ENCODE measurements at regions not wholly inside any gene's neighbourhood (a gene's known extent, or its start where the extent isn't known, plus 50 kb on each side); places are given as distances from the start of the nearest gene placed in this dataset.

- no peak for DNase-seq (ENCODE audit: low spot score)
These were observed 325.5 kb downstream of the LMX1A start for GRCh38 chr1:165031001-165031400.

GRCh38 chr1:165025805-165026204, 330.7 kb downstream of the LMX1A start:
- no peak for DNase-seq (ENCODE audit: low spot score)

GRCh38 chr1:165014753-165015152, 341.8 kb downstream of the LMX1A start:
- DNase-seq (ENCODE audit: low spot score): no peak

- DNase-seq (ENCODE audit: low spot score): no peak
These were observed 344.5 kb downstream of the LMX1A start for GRCh38 chr1:165011991-165012531.

GRCh38 chr1:165011186-165011585, 345.3 kb downstream of the LMX1A start:
- DNase-seq (ENCODE audit: low spot score): no peak

GRCh38 chr1:165010418-165011070, 346.0 kb downstream of the LMX1A start:
- DNase-seq (ENCODE audit: low spot score): no peak

GRCh38 chr1:165006831-165007230, 349.7 kb downstream of the LMX1A start:
- no peak for DNase-seq (ENCODE audit: low spot score)

GRCh38 chr1:164999146-164999545, 357.4 kb downstream of the LMX1A start:
- no peak for DNase-seq (ENCODE audit: low spot score)

- DNase-seq (ENCODE audit: low spot score): no peak
These were observed 364.7 kb downstream of the LMX1A start for GRCh38 chr1:164991763-164992314.

- no peak for DNase-seq (ENCODE audit: low spot score)
These were observed 373.4 kb downstream of the LMX1A start for GRCh38 chr1:164983023-164983650.

- DNase-seq (ENCODE audit: low spot score): no peak
These were observed 374.0 kb downstream of the LMX1A start for GRCh38 chr1:164982545-164982944.

- DNase-seq (ENCODE audit: low spot score): no peak
These were observed 379.0 kb downstream of the LMX1A start for GRCh38 chr1:164977561-164977960.

GRCh38 chr1:164971921-164972415, 384.5 kb downstream of the LMX1A start:
- DNase-seq (ENCODE audit: low spot score): no peak

GRCh38 chr1:164971391-164971790, 385.1 kb downstream of the LMX1A start:
- DNase-seq (ENCODE audit: low spot score): no peak

- DNase-seq (ENCODE audit: low spot score): no peak
These were observed 387.3 kb downstream of the LMX1A start for GRCh38 chr1:164969253-164969652.

GRCh38 chr1:164967300-164967699, 389.2 kb downstream of the LMX1A start:
- no peak for DNase-seq (ENCODE audit: low spot score)

GRCh38 chr1:164961715-164962114, 394.8 kb downstream of the LMX1A start:
- DNase-seq (ENCODE audit: low spot score): no peak

GRCh38 chr1:164958982-164959768, 397.3 kb downstream of the LMX1A start:
- DNase-seq (ENCODE audit: low spot score): no peak

- no peak for DNase-seq (ENCODE audit: low spot score)
These were observed 394.8 kb downstream of the PBX1 start for GRCh38 chr1:164953815-164954214.

GRCh38 chr1:164953098-164953497, 394.1 kb downstream of the PBX1 start:
- DNase-seq (ENCODE audit: low spot score): no peak

GRCh38 chr1:164951508-164951907, 392.5 kb downstream of the PBX1 start:
- DNase-seq (ENCODE audit: low spot score): no peak

- no peak for DNase-seq (ENCODE audit: low spot score)
These were observed 391.6 kb downstream of the PBX1 start for GRCh38 chr1:164950541-164950986.
